ENCODE measurements at regions not wholly inside any gene's neighbourhood (a gene's known extent, or its start where the extent isn't known, plus 50 kb on each side); places are given as distances from the start of the nearest gene placed in this dataset.
"Not testable (repeated sequence)": the region's sequence is repeated elsewhere in the genome, so short reads cannot be mapped to it uniquely, and the experiment has no call there.

DNA sequence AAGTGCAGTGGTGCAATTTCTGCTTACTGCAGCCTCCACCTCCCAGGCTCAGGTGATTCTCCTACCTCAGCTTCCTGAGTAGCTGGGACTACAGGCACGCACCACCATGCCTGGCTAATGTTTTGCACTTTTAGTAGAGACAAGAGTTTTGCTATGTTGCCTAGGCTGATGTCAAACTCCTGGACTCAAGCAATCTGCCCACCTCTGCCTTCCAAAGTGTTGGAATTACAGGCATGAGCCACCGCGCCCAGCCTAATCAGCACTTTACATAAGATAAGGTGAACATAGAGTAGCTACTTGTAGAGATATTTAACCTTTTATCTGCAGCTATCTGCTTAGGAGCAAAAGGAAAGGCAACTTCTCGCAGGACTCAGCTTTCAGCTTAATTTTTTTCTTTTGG is 77.5 kb upstream of the RGPD5 start:
- DNase-seq (ENCODE audit: low spot score): peak; percentile 31
- not testable (repeated sequence) for ATAC-seq

DNA sequence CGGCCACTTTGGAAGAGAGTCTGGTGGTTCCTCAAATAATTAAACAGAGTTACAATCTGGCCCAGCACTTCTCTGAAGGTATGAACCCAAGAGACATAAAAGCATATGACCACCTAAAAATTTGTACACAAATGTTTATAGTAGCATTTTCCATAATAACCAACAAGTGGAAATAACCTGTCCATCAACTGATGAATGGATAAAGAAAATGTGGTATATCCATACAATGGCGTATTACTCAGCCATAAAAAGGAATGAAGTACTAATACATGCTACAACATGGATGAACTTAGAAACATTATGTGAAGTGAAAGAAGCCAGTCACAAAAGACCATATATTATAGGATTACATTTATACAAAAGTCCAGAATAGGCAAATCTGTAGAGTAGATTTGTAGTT is 76.0 kb upstream of the RGPD5 start:
- DNase-seq (ENCODE audit: low spot score): no peak
- no peak for ATAC-seq

DNA sequence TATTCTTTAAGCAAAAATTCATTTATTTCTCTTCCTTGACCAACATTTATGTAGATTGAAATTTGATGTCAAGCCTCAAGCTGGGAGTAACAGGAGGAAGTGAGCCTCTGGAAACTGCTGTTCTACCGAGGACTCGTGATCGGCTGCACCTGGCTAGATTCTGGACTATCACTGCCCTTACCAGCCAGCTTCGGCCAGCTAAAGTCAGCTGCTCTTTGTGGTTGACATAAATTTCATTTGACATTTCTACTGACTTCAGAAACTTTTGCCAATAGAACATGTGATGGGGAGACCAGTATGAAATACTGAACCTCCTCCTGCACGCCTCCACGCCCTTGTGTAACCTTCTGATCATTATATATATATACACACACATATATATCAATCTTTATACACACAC is 74.2 kb upstream of the RGPD5 start:
- ATAC-seq: no peak

DNA sequence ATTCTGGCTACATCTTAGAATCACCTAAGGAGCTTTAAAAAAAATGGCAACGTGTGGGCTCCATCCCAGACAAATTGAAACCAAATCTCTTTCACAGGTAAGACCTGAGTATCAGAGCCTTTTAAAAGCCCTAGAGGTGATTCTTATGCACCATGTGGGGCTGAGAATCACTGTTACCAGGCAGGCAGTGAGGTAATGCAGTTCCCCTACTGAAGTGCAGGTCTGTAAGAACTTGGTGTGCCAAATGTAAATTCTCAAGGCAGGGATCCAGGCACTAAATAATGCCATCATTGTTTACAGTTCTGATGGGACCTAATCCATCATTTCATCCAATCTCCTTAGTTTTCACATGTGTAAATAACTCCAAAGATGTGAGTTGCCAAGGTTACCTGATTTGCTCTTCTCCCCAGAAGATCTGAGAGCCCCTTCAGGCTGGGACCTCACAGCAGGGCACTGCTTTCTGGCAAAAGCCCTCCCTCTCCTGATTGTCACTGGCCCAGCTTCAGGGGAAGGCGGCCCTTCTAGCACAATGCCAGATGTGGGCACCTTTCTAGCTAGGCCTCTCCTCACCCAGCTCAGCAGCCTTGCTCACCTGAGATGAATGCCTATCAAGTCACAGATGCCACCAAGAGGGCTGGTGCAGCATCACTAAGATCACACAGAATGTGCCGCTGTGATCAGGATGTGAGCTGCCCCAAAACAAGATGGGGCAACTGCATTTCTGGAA is 73.6 kb upstream of the RGPD5 start:
- ATAC-seq (no peak), DNase-seq (ENCODE audit: low spot score) (peak; percentile 16)

More for the DNA sequence above, 74.2 kb upstream of the RGPD5 start:
- no peak for DNase-seq (ENCODE audit: low spot score)

GRCh38 chr2:109721135-109721534 is 73.0 kb upstream of the RGPD5 start:
- DNase-seq (ENCODE audit: low spot score) (peak; percentile 24), ATAC-seq (no peak)

GRCh38 chr2:109721626-109722025 is 72.5 kb upstream of the RGPD5 start:
- no peak for DNase-seq (ENCODE audit: low spot score)
- ATAC-seq: no peak

DNA sequence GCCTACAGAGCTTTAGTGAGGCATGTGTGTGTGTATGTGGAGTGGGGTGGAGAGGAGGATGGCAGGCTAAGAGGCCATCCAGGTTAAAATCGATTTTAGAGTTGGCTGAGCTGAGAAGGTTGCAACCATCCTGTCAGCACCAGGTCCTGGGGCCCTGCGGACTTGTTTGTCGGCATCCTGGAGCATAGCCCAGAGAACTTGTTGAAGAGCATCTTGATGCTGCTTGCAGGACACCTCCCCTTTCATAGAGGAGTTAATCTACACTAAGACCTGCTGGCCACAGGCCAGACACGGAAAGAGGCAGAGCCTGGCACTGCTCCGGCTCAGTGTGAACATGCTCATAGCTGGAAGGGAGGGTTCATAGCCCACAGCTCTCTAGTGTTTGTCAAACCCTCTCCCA is 72.1 kb upstream of the RGPD5 start:
- ATAC-seq (peak; percentile 94), DNase-seq (ENCODE audit: low spot score) (peak; percentile 68)

DNA sequence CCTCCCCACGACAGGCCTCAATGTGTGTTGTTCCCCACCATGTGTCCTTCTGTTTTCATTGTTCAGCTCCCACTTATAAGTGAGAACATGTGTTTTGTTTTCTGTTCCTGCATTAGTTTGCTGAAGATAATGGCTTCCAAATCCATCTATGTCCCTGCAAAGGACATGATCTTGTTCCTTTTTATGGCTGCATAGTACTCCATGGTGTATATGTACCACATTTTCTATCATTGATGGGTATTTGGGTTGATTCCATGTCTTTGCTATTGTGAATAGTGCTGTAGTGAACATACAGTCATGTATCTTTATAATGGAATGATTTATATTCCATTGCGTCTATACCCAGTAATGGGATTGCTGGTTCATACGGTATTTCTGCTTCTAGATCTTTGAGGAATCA is 71.5 kb upstream of the RGPD5 start:
- DNase-seq (ENCODE audit: low spot score); ATAC-seq: not testable (repeated sequence)

DNA sequence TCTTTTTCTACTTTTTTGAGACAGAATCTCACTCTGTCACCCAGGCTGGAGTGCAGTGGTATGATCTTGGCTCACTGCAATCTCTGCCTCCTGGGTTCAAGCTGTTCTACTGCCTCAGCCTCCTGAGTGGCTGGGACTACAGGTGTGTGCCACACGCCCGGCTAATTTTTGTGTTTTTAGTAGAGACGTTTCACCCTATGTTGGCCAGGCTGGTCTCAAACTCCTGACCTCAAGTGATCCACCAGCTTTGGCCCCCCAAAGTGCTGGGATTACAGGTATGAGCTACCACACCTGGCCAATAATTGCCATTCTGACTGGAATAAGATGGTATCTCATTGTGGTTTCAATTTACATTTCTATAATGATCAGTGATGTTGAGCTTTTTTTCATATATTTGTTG is 71.0 kb upstream of the RGPD5 start:
- not testable (repeated sequence) for ATAC-seq; DNase-seq (ENCODE audit: low spot score)

DNA sequence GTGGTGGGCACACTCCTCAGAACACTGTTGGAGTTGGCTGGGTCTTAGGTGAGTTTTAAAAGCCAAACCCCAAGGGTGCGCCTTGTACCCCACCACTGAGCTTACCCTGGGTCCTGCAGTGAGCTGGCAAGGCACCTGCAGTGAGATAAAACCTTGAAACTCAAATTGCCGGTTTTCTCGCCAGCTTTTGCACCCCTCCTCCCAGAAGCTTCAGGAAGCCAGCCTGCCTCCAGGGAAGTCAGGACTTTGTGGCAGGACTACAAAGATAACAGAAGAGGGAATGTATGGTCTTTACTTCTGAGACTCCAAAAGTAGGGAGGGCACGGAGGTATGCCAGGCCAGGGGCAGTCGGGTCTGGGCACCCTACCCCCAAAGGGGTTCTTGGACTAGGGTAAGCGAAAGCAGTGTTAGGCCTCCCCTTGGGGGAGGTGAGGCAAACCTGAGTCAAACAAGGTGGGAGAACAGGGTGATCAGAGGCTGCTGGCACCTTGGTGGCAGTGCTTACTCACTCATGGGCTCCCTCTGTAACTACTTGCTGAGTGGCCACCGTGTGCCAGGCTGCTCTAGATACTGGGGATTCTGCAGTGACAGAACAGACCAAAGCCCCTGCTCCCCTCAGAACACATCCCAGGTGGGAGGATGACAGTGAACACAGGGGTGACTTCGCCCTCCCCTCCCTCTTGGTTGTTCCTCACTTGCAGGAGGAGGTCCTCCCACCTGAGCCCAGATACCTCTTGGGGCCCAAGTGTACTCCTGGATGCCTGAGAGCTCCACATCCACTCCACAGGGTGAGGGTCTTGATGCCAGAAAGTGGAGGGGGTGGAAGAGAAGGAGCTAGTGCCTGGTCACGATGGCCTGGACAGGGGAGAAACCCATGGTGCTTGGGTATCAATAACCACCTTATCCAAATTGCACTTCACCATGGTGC is 69.3 kb upstream of the RGPD5 start:
- no peak for ATAC-seq
- DNase-seq (ENCODE audit: low spot score): peak; percentile 18

DNA sequence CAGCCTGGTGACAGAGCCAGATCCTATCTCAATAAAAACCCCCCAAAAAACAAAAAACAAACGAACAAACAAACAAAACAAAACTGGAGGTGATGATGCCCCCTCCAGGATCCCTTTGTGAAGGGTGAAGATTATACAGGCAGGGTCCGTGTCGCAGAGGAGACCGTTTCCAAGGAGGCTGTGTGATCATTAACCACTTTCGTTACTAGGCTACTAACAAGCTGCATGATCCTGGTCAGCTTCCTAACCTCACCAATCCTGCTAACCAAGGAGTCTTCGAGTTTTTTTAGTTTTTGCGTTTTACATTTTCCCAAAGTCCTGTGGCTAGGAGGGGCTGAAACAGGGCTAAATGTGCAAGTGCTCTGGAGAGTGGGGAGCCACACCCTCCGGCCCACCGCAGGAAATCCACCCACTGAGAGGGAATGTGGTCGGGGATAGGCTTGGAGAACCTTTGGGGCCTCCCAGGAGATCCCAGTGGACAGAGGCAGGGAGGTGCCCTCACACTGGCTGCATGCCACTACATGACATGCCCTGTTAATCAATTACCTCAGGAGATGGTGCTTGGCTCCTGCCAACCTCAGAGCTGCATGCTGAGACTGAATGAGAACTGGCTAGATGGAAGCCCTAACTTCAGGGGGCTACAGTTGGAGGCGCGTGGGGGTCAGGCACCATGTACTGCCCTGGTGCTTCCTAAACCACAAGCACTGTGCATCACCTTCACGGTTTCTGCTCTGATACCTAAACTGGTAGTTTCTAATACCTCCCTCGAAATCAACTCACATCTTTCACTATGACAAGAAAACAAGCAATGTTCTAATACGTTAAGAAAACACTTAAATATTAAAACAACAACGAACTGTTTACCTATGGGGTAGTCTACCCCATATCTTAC is 67.5 kb upstream of the RGPD5 start:
- DNase-seq (ENCODE audit: low spot score) (peak; percentile 77), ATAC-seq (peak; percentile 94)

DNA sequence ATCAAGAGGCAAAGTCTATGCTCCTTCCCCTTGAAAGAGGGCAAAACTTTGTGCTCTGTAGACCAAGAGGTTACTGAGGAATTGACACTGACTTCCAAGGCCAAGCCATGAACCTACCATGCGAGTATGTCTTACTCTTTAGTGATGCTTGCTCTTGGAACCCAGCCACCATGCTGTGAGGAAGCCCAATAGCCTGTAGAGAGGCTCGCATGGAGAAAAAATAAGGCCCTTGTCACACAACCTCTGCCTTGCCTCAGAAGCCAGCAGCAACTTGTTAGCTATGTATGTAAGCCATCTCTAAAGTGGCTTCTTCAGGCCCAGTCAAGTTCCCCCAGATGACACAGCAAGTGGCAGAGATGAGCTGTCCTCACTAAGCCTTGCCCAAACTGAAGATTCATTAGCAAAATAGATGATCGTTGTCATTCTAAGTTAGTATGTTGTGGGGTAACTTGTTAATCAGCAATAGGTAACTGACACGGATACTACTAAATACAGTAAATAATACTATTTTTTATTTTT is 66.1 kb upstream of the RGPD5 start:
- DNase-seq (ENCODE audit: low spot score) (peak; percentile 16), ATAC-seq (no peak)

DNA sequence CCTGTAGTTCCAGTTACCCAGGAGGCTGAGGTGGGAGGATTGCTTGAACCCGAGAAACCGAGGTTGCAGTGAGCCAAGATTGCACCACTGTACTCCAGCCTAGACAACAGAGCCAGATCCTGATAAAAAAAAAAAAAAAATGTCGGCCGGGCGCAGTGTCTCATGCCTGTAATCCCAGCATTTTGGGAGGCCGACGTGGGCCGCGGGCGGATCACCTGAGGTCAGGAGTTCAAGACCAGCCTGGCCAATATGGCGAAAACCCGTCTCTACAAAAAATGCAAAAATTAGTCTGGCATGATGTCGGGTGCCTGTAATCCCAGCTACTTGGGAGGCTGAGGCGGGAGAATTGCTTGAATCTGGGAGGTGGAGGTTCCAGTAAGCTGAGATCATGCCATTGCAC is 60.4 kb upstream of the RGPD5 start:
- DNase-seq (ENCODE audit: low spot score); ATAC-seq: not testable (repeated sequence)

GRCh38 chr2:109736177-109736827 is 57.8 kb upstream of the RGPD5 start:
- DNase-seq (ENCODE audit: low spot score) (peak; percentile 59), ATAC-seq (peak; percentile 96)

Measured in left lobe of liver (tissue), 2 donors.